AG10803 (cell line): ENCODE measurements at regions not wholly inside any gene's neighbourhood (a gene's known extent, or its start where the extent isn't known, plus 50 kb on each side); places are given as distances from the start of the nearest gene placed in this dataset.

Source experiments
- DNase-seq: peaks from one replicate; pipeline ENCODE4 v3.0.0; 2010; ENCODE audit warnings: low read depth
- H3K4me3 ChIP-seq: 2 replicates; pipeline ENCODE4 v1.5.1; 2011; ENCODE audit warnings: mild to moderate bottlenecking, low read length, control low read depth
- CTCF ChIP-seq: conservative IDR thresholded peaks from 2 replicates; pipeline ENCODE4 v1.5.1; 2011; ENCODE audit warnings: mild to moderate bottlenecking, low read length, control low read depth, inconsistent platforms

DNA sequence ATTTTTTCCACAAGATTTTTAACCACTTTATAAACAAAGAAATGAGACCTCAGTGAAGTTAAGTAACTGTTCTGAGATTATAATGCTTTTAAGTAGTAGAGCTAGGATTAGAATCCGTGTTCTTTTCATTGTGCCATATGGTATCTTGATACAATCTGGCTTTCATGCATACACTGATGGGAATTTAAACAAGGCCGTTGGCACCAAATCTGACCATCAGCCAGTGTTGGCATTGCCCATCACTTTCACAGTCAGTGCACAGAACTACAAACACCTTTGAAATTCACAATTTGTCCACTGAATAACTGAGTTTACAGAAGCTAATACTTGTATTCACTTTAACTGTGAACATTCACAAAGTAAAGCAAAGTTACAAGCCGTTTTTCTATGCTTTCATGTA, 1228.0 kb downstream of the TBC1D22A start:
- no peak for DNase-seq
- no peak for TF ChIP-seq CTCF

DNA sequence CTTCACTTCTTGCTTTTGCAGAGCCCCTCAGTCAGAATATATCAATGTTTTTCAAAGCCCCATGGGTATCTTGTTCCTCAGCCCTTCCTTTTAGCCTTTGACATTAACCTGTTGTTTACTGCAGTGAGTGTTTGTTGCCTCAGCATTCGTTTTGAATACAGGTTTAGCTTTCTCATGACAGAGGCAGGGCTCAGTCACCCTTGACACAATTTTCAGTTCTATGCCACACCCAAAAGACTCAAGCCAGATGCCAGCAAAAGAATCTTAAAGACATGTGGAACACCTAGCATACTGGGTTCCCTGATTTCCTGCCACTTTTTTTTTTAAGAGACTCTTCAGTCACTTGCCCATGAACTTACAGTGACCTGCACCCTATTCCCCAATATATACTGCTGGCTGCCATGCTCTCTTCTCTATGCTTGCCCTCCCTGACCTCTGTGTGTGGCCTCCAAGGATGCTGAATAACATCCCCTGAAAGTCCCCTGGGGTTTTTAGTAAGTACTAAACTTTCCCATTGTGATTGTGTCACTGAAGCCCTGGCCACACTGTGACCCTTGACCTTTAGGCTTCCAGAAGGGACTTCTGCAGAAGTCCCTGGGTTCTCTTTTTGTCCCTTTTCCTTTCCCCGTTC, 1225.5 kb downstream of the TBC1D22A start:
- DNase-seq, result no peak
- TF ChIP-seq CTCF, result no peak
- H3K4me3 ChIP-seq, result no peak overlapping the region

More for the DNA sequence above, 1228.0 kb downstream of the TBC1D22A start:
- no peak overlapping the region for H3K4me3 ChIP-seq

- TF ChIP-seq CTCF, result no peak
- H3K4me3 ChIP-seq, result no peak overlapping the region
- DNase-seq, result no peak
Measured at GRCh38 chr22:47976219-47976618, 1213.8 kb downstream of the TBC1D22A start.

DNA sequence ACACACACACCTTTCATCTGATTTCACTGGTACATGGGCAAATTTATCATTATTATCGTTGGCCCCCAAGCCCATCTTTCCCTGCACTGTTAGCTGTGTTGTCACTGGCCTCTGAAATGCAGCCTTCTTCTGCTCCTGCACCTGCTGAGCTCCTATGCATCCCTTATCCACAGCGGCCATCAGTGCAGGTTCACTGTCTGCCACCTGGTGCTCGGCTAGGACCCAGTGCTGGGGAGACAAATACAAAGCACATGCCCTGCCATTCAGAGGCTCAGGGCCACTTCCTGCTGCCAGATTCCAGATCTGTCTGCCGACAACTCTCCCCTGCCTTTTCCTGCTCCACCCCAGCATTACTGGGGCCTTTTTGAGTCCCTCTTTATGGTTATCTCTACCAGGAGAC, 1205.4 kb downstream of the TBC1D22A start:
- no peak overlapping the region for H3K4me3 ChIP-seq
- DNase-seq, result no peak
- TF ChIP-seq CTCF, result no peak

GRCh38 chr22:47966316-47966715, 1203.9 kb downstream of the TBC1D22A start:
- no peak for TF ChIP-seq CTCF
- DNase-seq, result no peak
- H3K4me3 ChIP-seq, result no peak overlapping the region

- no peak for DNase-seq
- TF ChIP-seq CTCF, result no peak
- H3K4me3 ChIP-seq, result no peak overlapping the region
Measured at GRCh38 chr22:47965896-47966295, 1203.4 kb downstream of the TBC1D22A start.

DNA sequence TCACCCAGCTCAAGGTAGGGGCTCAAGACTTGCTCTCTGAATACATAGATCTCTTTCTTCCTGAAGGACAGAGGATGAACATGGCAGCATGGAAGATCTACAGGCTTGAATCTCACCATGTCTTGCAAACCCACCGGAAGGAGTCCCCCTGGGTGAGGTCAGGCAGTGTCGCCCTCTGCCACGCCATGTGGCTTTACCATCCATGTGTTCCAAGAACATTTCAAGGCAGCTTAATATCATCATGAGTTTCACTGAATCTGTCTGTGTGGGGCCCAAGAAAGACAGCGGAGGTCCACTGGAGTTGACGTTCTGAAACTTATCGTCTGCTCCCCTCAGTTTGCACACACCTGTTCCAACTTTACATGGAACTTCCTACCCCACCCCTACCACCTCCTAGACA, 1202.6 kb downstream of the TBC1D22A start:
- H3K4me3 ChIP-seq, result no peak overlapping the region
- no peak for DNase-seq
- TF ChIP-seq CTCF, result no peak
